ENCODE measurements at regions not wholly inside any gene's neighbourhood (a gene's known extent, or its start where the extent isn't known, plus 50 kb on each side); places are given as distances from the start of the nearest gene placed in this dataset.

DNA sequence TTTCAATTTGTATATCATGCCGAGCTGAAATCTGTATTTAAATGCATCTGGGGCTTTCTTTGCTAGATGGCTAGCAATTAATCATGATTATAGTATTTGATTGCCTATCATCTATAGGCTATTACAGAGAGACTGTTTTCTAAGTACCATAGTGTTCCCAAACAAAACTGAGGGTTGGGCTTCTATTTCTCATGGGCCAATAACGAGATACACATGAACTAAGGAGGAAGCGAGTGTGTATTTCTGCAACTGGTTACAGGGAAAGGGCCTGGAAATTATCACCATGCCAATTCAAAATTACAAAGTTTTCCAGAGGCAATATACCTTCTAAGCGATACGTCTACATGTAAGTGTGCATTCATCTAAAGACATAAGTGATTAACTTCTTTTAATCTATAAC lies 744.5 kb upstream of the BRINP3 start:
- TF ChIP-seq, protein P1, sequence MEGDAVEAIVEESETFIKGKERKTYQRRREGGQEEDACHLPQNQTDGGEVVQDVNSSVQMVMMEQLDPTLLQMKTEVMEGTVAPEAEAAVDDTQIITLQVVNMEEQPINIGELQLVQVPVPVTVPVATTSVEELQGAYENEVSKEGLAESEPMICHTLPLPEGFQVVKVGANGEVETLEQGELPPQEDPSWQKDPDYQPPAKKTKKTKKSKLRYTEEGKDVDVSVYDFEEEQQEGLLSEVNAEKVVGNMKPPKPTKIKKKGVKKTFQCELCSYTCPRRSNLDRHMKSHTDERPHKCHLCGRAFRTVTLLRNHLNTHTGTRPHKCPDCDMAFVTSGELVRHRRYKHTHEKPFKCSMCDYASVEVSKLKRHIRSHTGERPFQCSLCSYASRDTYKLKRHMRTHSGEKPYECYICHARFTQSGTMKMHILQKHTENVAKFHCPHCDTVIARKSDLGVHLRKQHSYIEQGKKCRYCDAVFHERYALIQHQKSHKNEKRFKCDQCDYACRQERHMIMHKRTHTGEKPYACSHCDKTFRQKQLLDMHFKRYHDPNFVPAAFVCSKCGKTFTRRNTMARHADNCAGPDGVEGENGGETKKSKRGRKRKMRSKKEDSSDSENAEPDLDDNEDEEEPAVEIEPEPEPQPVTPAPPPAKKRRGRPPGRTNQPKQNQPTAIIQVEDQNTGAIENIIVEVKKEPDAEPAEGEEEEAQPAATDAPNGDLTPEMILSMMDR (IDR thresholded peaks at IDR 0.05; ENCODE audit: borderline replicate concordance, control extremely low read depth, extremely low read depth, insufficient read depth, missing control alignments) = no peak
- no peak for DNase-seq (ENCODE audit: low spot score)
- in situ Hi-C loops (cut with MboI; ENCODE audit: low sequenced_read_pairs, unreplicated experiment) = no loop called here

DNA sequence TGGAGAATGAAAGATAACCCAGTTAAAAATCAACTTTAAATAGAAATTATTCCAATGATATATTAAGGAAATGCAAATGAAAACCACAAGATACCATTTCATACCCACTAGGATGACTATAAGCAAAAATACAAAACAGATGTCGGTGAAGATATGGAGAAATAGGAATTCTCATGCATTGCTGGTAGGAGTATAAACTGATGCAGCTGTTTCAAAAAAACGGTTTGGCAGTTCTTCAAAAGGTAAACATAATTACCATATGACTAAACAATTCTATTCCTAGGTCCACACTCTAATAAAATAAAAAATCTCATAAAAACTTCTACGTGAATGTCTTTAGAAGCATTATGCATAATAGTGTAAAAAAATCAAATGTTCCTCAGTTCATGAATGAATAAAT lies 763.3 kb upstream of the BRINP3 start:
- in situ Hi-C loops (cut with MboI; ENCODE audit: low sequenced_read_pairs, unreplicated experiment) = no loop called here
- DNase-seq (ENCODE audit: low spot score) = no peak
- TF ChIP-seq, protein P1 (IDR thresholded peaks at IDR 0.05; ENCODE audit: borderline replicate concordance, control extremely low read depth, extremely low read depth, insufficient read depth, missing control alignments) = no peak

DNA sequence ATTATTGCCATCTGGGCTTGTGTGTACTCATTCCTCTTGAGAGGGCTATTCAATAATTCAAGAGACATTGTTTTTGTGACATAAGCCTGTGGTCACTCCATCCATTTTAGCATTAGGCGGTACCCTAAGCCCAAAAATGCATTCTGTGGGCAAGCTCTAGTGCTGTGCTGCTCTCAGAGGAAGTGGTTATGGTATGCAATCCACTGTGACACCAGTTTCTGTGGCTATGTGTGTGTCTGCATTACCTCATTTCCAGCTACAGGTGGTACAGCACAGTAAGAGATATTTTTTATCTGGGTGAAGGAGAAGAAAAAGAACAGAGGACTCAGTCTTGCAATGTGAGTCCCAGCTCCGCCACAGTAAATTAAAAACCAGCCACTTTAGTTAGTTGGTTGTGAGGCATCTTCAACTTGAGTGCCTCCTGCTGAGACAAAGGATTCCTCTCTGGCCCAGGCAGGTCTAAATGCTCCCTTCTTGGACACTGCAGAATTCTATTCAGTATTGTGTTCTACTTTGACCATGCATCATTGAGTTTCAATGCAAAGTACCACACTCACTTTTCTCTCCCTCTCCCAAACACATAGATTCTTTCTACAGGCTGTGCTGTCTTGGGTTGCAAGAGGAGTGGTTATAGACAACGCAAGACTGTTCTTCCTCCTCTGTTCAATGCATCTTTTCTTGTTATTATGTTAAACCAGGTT lies 777.8 kb upstream of the BRINP3 start:
- TF ChIP-seq, protein P1 (IDR thresholded peaks at IDR 0.05; ENCODE audit: borderline replicate concordance, control extremely low read depth, extremely low read depth, insufficient read depth, missing control alignments) = no peak
- in situ Hi-C loops (cut with MboI; ENCODE audit: low sequenced_read_pairs, unreplicated experiment) = no loop called here
- no peak for DNase-seq (ENCODE audit: low spot score)

DNA sequence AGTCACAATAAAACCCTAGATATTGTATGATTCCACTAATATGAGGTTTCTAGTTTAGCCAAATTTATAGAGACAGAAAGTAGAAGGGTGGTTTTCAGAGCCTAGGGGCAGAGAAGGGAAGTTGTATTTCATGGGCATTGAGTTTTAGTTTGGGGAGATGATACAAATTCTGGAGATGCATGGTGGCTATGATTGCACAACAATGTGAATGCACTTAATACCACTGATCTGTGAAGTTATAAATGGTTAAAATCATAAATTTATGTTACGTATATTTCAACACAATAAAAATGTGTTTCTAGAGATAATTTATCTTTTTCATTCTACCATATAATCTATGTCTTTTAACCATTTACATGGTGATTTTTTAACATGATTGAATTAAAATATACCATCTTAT lies 779.3 kb upstream of the BRINP3 start:
- TF ChIP-seq, protein P1 (IDR thresholded peaks at IDR 0.05; ENCODE audit: borderline replicate concordance, control extremely low read depth, extremely low read depth, insufficient read depth, missing control alignments) = no peak
- in situ Hi-C loops (cut with MboI; ENCODE audit: low sequenced_read_pairs, unreplicated experiment) = no loop called here
- DNase-seq (ENCODE audit: low spot score) = no peak

DNA sequence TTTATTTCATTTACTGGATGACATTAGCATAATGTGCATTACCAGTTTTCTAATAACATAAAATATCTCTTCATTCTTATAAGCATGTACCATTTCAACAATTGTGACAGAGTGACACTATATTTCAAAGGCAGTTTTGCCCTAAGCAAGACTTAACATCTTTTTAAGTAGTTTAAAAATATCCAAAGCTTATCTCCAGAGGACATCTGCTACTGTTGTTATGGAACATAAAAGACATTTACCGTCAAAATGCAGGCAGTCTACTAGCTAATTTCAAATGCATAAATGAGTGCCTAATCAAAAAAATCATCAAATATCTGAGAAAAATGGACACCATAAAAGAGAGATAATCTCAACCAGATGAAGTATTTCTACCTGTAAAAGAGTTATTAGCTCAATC lies 782.4 kb upstream of the BRINP3 start:
- TF ChIP-seq, protein P1 (IDR thresholded peaks at IDR 0.05; ENCODE audit: borderline replicate concordance, control extremely low read depth, extremely low read depth, insufficient read depth, missing control alignments) = no peak
- no peak for DNase-seq (ENCODE audit: low spot score)
- in situ Hi-C loops (cut with MboI; ENCODE audit: low sequenced_read_pairs, unreplicated experiment) = no loop called here

DNA sequence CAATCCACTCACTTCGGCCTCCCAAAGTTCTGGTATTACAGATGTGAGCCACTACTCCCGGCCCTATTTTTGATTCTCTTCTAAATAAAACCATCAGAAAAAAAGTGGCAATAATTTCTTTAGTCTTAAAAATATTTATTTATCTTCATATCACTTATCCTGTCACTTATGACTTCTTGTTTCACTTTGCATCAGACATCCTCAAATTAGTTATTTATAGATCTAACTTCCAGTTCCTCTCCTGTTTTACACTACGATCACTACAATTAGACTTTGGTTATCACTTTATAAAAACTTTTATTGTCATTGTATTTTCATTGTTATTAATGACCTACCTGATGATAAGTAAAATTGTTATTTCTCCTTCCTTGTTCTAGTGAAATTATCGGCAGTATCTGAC lies 783.4 kb upstream of the BRINP3 start:
- in situ Hi-C loops (cut with MboI; ENCODE audit: low sequenced_read_pairs, unreplicated experiment) = no loop called here
- DNase-seq (ENCODE audit: low spot score) = no peak

More for the DNA sequence above, 783.4 kb upstream of the BRINP3 start:
- TF ChIP-seq, protein P1 (IDR thresholded peaks at IDR 0.05; ENCODE audit: borderline replicate concordance, control extremely low read depth, extremely low read depth, insufficient read depth, missing control alignments) = no peak

Data from GM13976 (cell line).